H1 (cell line): ENCODE measurements at regions not wholly inside any gene's neighbourhood (a gene's known extent, or its start where the extent isn't known, plus 50 kb on each side); places are given as distances from the start of the nearest gene placed in this dataset.
A peak's percentile ranks its signal among the peaks of the same experiment; 100 is the strongest.

Experiments
- CTCF ChIA-PET: fragments of 300-600 bp; sonication (Branson Sonifier 250); formaldehyde crosslinking; loops from one replicate; lab custom pipeline; 2021; ENCODE audit not compliant: partially characterized antibody; lab: Charles Lee
- POLR2A ChIA-PET: fragments of 300-600 bp; sonication (Branson Sonifier 250); formaldehyde crosslinking; loops from one replicate; lab custom pipeline; 2021; ENCODE audit warnings: inconsistent platforms; ENCODE audit not compliant: partially characterized antibody; lab: Charles Lee
- DNase-seq, 2 experiments: peaks; one replicate each; pipeline versions ENCODE4 v3.0.0 to v3.0.0-alpha.2; 2010 to 2022; ENCODE audit warnings: low spot score in 2 of 2, low read depth in 1 of 2, mixed read lengths in 1 of 2
- FAIRE-seq: peaks from 2 replicates; lab custom pipeline; 2011; peaks lifted over from hg19 to GRCh38; lab: Jason Lieb, UNC
- H2AFZ ChIP-seq: 2 replicates; pipeline ENCODE4 v1.8.1; 2012; ENCODE audit warnings: low read length, inconsistent platforms
- H2AK5ac ChIP-seq: 2 replicates; pipeline ENCODE4 v1.6.1; 2013; ENCODE audit warnings: low read depth, low read length
- H2BK120ac ChIP-seq: replicated peaks from 2 replicates; pipeline ENCODE3; 2013; ENCODE audit warnings: low read depth, low read length, inconsistent platforms
- H2BK12ac ChIP-seq: 2 replicates; pipeline ENCODE4 v1.6.1; 2013; ENCODE audit warnings: low read depth, low read length
- H2BK15ac ChIP-seq: 2 replicates; pipeline ENCODE4 v1.6.1; 2013; ENCODE audit warnings: low read length
- H2BK20ac ChIP-seq: 2 replicates; pipeline ENCODE4 v1.6.1; 2013; ENCODE audit warnings: low read length
- H2BK5ac ChIP-seq: 2 replicates; pipeline ENCODE4 v1.6.1; 2013; ENCODE audit warnings: low read depth, low read length
- H3K14ac ChIP-seq: 2 replicates; pipeline ENCODE4 v1.6.1; 2013; ENCODE audit warnings: inconsistent platforms; ENCODE audit not compliant: insufficient read length
- H3K18ac ChIP-seq: 2 replicates; pipeline ENCODE4 v1.6.1; 2013; ENCODE audit warnings: low read length; ENCODE audit errors: extremely low read depth
- H3K23ac ChIP-seq: 2 replicates; pipeline ENCODE4 v1.6.1; 2013; ENCODE audit warnings: inconsistent platforms; ENCODE audit not compliant: insufficient read length
- H3K23me2 ChIP-seq: 2 replicates; pipeline ENCODE4 v1.6.1; 2013; ENCODE audit warnings: low read depth, low read length
- H3K27ac ChIP-seq: 2 replicates; pipeline ENCODE4 v1.6.1; 2011; ENCODE audit warnings: low read depth, low read length, inconsistent platforms
- H3K27me3 ChIP-seq, 4 experiments: replicated peaks in 1 of 4; 1 replicate in 1 of 4; 2 replicates in 3 of 4; pipeline versions ENCODE4 v1.6.1 to v1.8.1; 2011 to 2013; ENCODE audit warnings: low read length in 3 of 4, mild to moderate bottlenecking in 3 of 4, inconsistent platforms in 2 of 4, mixed read lengths in 2 of 4, moderate library complexity in 1 of 4; ENCODE audit not compliant: control insufficient read depth in 3 of 4, insufficient read depth in 3 of 4; ENCODE audit errors: extremely low read depth in 1 of 4
- H3K36me3 ChIP-seq, 4 experiments: 2 replicates each; pipeline versions ENCODE4 v1.6.1 to v1.8.1; 2011 to 2013; ENCODE audit warnings: mild to moderate bottlenecking in 4 of 4, low read length in 3 of 4, moderate library complexity in 2 of 4, control low read depth in 1 of 4, inconsistent platforms in 1 of 4; ENCODE audit not compliant: insufficient read depth in 4 of 4, control insufficient read depth in 2 of 4
- H3K4ac ChIP-seq: replicated peaks from 2 replicates; pipeline ENCODE3; 2013; ENCODE audit warnings: low read length, low read depth, mixed read lengths, inconsistent platforms; ENCODE audit not compliant: insufficient read length
- H3K4me1 ChIP-seq, 4 experiments: replicated peaks in 1 of 4; 1 replicate in 1 of 4; 2 replicates in 3 of 4; pipeline versions ENCODE4 v1.6.1 to v1.8.1; 2011 to 2013; ENCODE audit warnings: low read length in 3 of 4, inconsistent platforms in 2 of 4, mixed read lengths in 1 of 4; ENCODE audit not compliant: insufficient read depth in 4 of 4, control insufficient read depth in 3 of 4
- H3K4me2 ChIP-seq, 2 experiments: 2 replicates each; pipeline versions ENCODE4 v1.6.1 to v1.8.1; 2011 to 2013; ENCODE audit warnings: low read depth in 2 of 2, low read length in 2 of 2, control low read depth in 1 of 2, inconsistent platforms in 1 of 2, mild to moderate bottlenecking in 1 of 2; ENCODE audit not compliant: insufficient read depth in 1 of 2
- H3K4me3 ChIP-seq, 4 experiments: fragments of 200-600, 300-600 bp in 1 of 4; sonication (generic), shearing (Covaris generic), sonication (Bioruptor Twin) in 1 of 4; 2 replicates each; pipeline versions ENCODE4 v1.5.1 to v1.8.1; 2011 to 2016; ENCODE audit warnings: low read length in 4 of 4, low read depth in 3 of 4, control low read depth in 2 of 4, inconsistent platforms in 2 of 4, mild to moderate bottlenecking in 2 of 4, mixed read lengths in 1 of 4, moderate library complexity in 1 of 4; ENCODE audit not compliant: insufficient read depth in 2 of 4; ENCODE audit errors: extremely low read depth in 1 of 4
- H3K56ac ChIP-seq: replicated peaks from 2 replicates; pipeline ENCODE3; 2013; ENCODE audit warnings: low read depth, mild to moderate bottlenecking, mixed read lengths, low read length, inconsistent platforms; ENCODE audit not compliant: insufficient read length
- H3K79me1 ChIP-seq: 2 replicates; pipeline ENCODE4 v1.6.1; 2013; ENCODE audit warnings: low read depth, low read length, control low read depth
- H3K79me2 ChIP-seq, 2 experiments: 2 replicates each; pipeline versions ENCODE4 v1.6.1 to v1.8.1; 2012 to 2013; ENCODE audit warnings: low read length in 2 of 2, mild to moderate bottlenecking in 2 of 2, inconsistent platforms in 1 of 2; ENCODE audit not compliant: insufficient read depth in 2 of 2, control insufficient read depth in 1 of 2
- H3K9ac ChIP-seq, 4 experiments: replicated peaks in 1 of 4; 1 replicate in 1 of 4; 2 replicates in 3 of 4; pipeline versions ENCODE4 v1.6.1 to v1.8.1; 2011 to 2013; ENCODE audit warnings: low read depth in 3 of 4, low read length in 3 of 4, control low read depth in 2 of 4, mild to moderate bottlenecking in 2 of 4, moderate library complexity in 2 of 4, inconsistent platforms in 1 of 4; ENCODE audit errors: extremely low read depth in 1 of 4
- H3K9me3 ChIP-seq, 2 experiments: 2 replicates each; pipeline versions ENCODE4 v1.6.1 to v1.8.1; 2012 to 2013; ENCODE audit warnings: mild to moderate bottlenecking in 2 of 2, moderate library complexity in 2 of 2, control low read depth in 1 of 2, inconsistent platforms in 1 of 2, low read depth in 1 of 2, low read length in 1 of 2, mixed read lengths in 1 of 2; ENCODE audit not compliant: insufficient read depth in 2 of 2
- H4K20me1 ChIP-seq, 2 experiments: replicated peaks in 1 of 2; 2 replicates each; pipeline versions ENCODE3 to v1.8.1; 2011 to 2013; ENCODE audit warnings: inconsistent platforms in 2 of 2, low read length in 2 of 2, mild to moderate bottlenecking in 1 of 2; ENCODE audit not compliant: insufficient read depth in 2 of 2, control insufficient read depth in 1 of 2
- H4K5ac ChIP-seq: 2 replicates; pipeline ENCODE4 v1.6.1; 2013; ENCODE audit warnings: low read length, low read depth, mixed read lengths, inconsistent platforms; ENCODE audit not compliant: insufficient read length
- H4K8ac ChIP-seq: 2 replicates; pipeline ENCODE4 v1.8.0; 2013; ENCODE audit warnings: mild to moderate bottlenecking, moderate library complexity, low read length, inconsistent platforms; ENCODE audit not compliant: insufficient read depth; ENCODE audit errors: extremely low read depth
- H4K91ac ChIP-seq: replicated peaks from 2 replicates; pipeline ENCODE3; 2013; ENCODE audit warnings: low read length, mixed read lengths, inconsistent platforms; ENCODE audit not compliant: insufficient read length
- ASH2L ChIP-seq: fragments of 200-600, 300-600 bp; sonication (generic); IDR thresholded peaks from one replicate; pipeline ENCODE4 v1.7.1; 2017; ENCODE audit warnings: low read length
- BCL11A ChIP-seq, 2 experiments: IDR thresholded peaks; one replicate each; pipeline ENCODE4 v1.6.1; 2011; ENCODE audit warnings: low read depth in 2 of 2, low read length in 2 of 2, mild to moderate bottlenecking in 2 of 2
- CREB1 ChIP-seq: IDR thresholded peaks from 2 replicates; pipeline ENCODE4 v1.6.1; 2012; ENCODE audit warnings: inconsistent platforms
- FOSL1 ChIP-seq: IDR thresholded peaks from 2 replicates; pipeline ENCODE4 v1.6.1; 2011; ENCODE audit warnings: mild to moderate bottlenecking, low read depth, low read length, moderate library complexity; ENCODE audit not compliant: insufficient read depth
- GTF2F1 ChIP-seq: IDR thresholded peaks from 2 replicates; pipeline ENCODE4 v1.6.1; 2012; ENCODE audit warnings: low read depth, low read length, improper control_type of control experiment, borderline replicate concordance
- HDAC6 ChIP-seq: IDR thresholded peaks from one replicate; pipeline ENCODE4 v1.7.1; 2012; ENCODE audit warnings: low read depth, mild to moderate bottlenecking, inconsistent platforms, low read length, moderate library complexity
- KDM4A ChIP-seq: IDR thresholded peaks from one replicate; pipeline ENCODE4 v1.7.1; 2012; ENCODE audit warnings: low read depth, mild to moderate bottlenecking, moderate library complexity, low read length, inconsistent platforms; ENCODE audit not compliant: severe bottlenecking
- RFX5 ChIP-seq: IDR thresholded peaks from 2 replicates; pipeline ENCODE4 v1.6.1; 2011; ENCODE audit warnings: low read depth, low read length, improper control_type of control experiment, borderline replicate concordance
- TCF12 ChIP-seq: IDR thresholded peaks from 2 replicates; pipeline ENCODE4 v1.6.1; 2011; ENCODE audit warnings: low read depth, mild to moderate bottlenecking, low read length
- USF2 ChIP-seq: IDR thresholded peaks from 2 replicates; pipeline ENCODE4 v1.6.1; 2011; ENCODE audit warnings: low read length, improper control_type of control experiment
- ZNF274 ChIP-seq: IDR thresholded peaks from 2 replicates; pipeline ENCODE4 v1.7.0; 2012; ENCODE audit warnings: low read length, borderline replicate concordance; ENCODE audit errors: extremely low read depth
- WGBS, 2 experiments: shearing (Covaris generic) in 1 of 2; methylation state at CpG; one replicate each; pipeline versions ENCODE4 v1.1.6 to v1.1.7; 2013 to 2015; ENCODE audit warnings: low lambda C conversion rate in 2 of 2, mixed read lengths in 2 of 2, inconsistent platforms in 1 of 2, low coverage in 1 of 2, missing lambda C conversion rate in 1 of 2; ENCODE audit not compliant: insufficient replicate concordance in 2 of 2, insufficient coverage in 1 of 2, insufficient read length in 1 of 2; ENCODE audit errors: extremely low coverage in 1 of 2, missing lambda C conversion rate in 1 of 2; 5-methylcytosine and 5-hydroxymethylcytosine counted together

- H3K23ac ChIP-seq, result no peak overlapping the region
- H4K20me1 ChIP-seq, result no peaks in the 10 kb centered on the region
- no peak overlapping the region for H3K4ac ChIP-seq
- no peak overlapping the region for H2BK15ac ChIP-seq
- no peak overlapping the region for H4K5ac ChIP-seq
- no peak overlapping the region for H2BK20ac ChIP-seq
- no peak overlapping the region for H3K4me2 ChIP-seq
- no peak overlapping the region for H2BK5ac ChIP-seq
- H3K9me3 ChIP-seq, result no peaks in the 10 kb centered on the region
- no peaks in the 10 kb centered on the region for H3K79me2 ChIP-seq
- no peak for FAIRE-seq
- H3K18ac ChIP-seq, result no peak overlapping the region
- H2BK120ac ChIP-seq, result no peak overlapping the region
- POLR2A ChIA-PET, result no interaction called here
- no peak for DNase-seq
- H3K56ac ChIP-seq, result no peak overlapping the region
- H3K4me3 ChIP-seq, result no peak overlapping the region
- H4K8ac ChIP-seq, result peak overlapping the region; percentile 26
- no peak overlapping the region for H4K91ac ChIP-seq
- H2BK12ac ChIP-seq, result no peak overlapping the region
- H3K14ac ChIP-seq, result no peak overlapping the region
- CTCF ChIA-PET, result interaction anchor here (1.5 to 2.1 kb wide), 2 partner anchors 12 to 442 kb away, joined by 4 to 8 read pairs; no protein-coding TSS in a partner anchor
- H3K27ac ChIP-seq, result no peak overlapping the region
- no peak overlapping the region for H2AK5ac ChIP-seq
- peaks cover 0 to 5% (median 4%) of the 10 kb centered on the region in 4 experiments; a peak in 4 of 7 replicates for H3K4me1 ChIP-seq
- H2AFZ ChIP-seq, result no peak overlapping the region
- 91% methylated on average over 13 of the region's 14 CpGs; no CpG with 5 or more reads in 1 of the 2 experiments for WGBS, 2 experiments
- no peaks in the 10 kb centered on the region for H3K79me1 ChIP-seq
- H3K23me2 ChIP-seq, result peaks cover 11% of the 10 kb centered on the region; the same call in 1 of the 2 replicates
- H3K36me3 ChIP-seq, result no peaks in the 10 kb centered on the region
- H3K9ac ChIP-seq, result no peak overlapping the region
- H3K27me3 ChIP-seq, result no peaks in the 10 kb centered on the region; a peak in 1 of 7 replicates
- TF ChIP-seq BCL11A (IDR thresholded peaks at IDR 0.05; ENCODE audit: low read depth in 2 of 2, low read length in 2 of 2) (no peak), RFX5 (no peak), HDAC6 (no peak), USF2 (no peak), GTF2F1 (no peak), FOSL1 (no peak), ASH2L (no peak), TCF12 (no peak), CREB1 (no peak), KDM4A (no peak), ZNF274 (no peak)
These were observed 283.7 kb upstream of the RTL1 start for GRCh38 chr14:101186992-101187815.
